ENCODE measurements at regions not wholly inside any gene's neighbourhood (a gene's known extent, or its start where the extent isn't known, plus 50 kb on each side); places are given as distances from the start of the nearest gene placed in this dataset.
"Not testable (repeated sequence)": the region's sequence is repeated elsewhere in the genome, so short reads cannot be mapped to it uniquely, and the experiment has no call there.

DNA sequence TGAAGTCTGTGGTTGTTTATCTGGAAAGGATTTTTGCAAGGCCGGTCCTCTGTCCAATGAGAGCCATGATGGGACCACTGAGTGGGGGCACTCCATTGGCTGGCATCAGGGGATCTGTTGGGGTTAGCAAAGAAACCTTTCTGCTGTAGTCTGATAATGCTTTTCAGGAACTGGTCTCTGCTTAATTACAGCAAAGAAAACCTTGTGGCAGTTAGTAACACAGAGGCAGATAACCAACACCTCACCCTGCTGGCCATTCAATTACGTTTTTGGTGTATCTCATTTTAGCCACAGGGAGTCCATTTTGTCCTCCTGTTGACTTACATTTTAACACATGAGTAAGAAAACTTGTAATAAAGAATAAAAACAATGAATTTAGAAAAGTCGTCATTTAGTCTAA is 629.3 kb upstream of the MDGA2 start:
- TF ChIP-seq, protein P1, sequence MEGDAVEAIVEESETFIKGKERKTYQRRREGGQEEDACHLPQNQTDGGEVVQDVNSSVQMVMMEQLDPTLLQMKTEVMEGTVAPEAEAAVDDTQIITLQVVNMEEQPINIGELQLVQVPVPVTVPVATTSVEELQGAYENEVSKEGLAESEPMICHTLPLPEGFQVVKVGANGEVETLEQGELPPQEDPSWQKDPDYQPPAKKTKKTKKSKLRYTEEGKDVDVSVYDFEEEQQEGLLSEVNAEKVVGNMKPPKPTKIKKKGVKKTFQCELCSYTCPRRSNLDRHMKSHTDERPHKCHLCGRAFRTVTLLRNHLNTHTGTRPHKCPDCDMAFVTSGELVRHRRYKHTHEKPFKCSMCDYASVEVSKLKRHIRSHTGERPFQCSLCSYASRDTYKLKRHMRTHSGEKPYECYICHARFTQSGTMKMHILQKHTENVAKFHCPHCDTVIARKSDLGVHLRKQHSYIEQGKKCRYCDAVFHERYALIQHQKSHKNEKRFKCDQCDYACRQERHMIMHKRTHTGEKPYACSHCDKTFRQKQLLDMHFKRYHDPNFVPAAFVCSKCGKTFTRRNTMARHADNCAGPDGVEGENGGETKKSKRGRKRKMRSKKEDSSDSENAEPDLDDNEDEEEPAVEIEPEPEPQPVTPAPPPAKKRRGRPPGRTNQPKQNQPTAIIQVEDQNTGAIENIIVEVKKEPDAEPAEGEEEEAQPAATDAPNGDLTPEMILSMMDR (conservative IDR thresholded peaks at IDR 0.05; ENCODE audit: low read depth, low read length) = no peak
- DNase-seq (ENCODE audit: low read depth) = no peak
- no peak overlapping the region for H3K4me3 ChIP-seq (ENCODE audit: low read depth, low read length)

DNA sequence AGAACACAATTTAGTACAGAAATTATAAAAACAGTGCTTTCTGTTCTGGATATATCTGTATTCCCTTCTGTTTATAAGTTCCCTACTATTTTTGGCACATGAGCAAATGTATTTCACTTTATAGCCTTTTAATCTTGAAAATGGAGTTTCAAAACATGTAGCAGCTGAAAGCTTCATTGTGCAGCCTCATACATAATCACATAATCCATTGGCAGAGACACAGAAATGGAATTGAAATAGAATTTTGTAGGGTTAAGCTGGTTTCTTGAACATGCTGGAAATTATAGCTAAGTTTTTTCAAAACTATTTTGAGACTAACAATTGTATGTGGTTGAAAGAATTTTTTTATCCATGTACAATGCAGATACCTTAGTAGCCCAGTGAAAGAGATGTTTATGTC is 614.3 kb upstream of the MDGA2 start:
- TF ChIP-seq, protein P1 (conservative IDR thresholded peaks at IDR 0.05; ENCODE audit: low read depth, low read length) = no peak
- H3K4me3 ChIP-seq (ENCODE audit: low read depth, low read length) = no peak overlapping the region
- no peak for DNase-seq (ENCODE audit: low read depth)

DNA sequence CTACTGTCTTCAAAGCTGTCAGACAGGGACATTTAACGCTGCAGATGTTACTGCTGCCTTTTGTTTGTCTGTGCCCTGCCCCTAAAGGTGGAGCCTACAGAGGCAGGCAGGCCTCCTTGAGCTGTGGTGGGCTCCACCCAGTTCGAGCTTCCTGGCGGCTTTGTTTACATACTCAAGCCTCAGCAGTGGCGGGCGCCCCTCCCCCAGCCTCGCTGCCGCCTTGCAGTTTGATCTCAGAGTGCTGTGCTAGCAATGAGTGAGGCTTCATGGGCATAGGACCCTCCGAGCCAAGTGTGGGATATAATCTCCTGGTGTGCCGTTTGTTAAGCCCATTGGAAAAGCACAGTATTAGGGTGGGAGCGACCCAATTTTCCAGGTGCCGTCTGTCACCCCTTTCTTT is 609.8 kb upstream of the MDGA2 start:
- not testable (repeated sequence) for DNase-seq (ENCODE audit: low read depth); H3K4me3 ChIP-seq (ENCODE audit: low read depth, low read length)

DNA sequence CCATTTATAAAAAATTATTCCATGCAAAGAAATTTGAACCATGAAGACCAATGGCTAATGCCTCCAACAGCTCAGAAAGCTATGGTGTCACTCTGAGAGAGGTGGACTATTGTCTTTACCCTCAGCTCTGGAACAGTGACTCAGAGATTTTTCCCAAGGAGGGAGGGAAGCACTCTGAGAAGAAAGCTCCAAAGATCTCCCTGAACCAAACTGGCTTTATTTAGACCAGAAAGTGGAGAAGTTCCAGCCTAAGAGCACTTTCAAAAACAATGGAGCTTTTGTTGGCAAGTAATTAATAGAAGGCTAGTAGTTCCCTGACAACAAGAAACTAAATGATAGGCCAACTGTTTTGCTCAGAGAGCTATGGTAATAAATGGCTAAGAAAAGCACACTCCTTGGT is 599.9 kb upstream of the MDGA2 start:
- DNase-seq (ENCODE audit: low read depth) = no peak
- no peak overlapping the region for H3K4me3 ChIP-seq (ENCODE audit: low read depth, low read length)
- TF ChIP-seq, protein P1 (conservative IDR thresholded peaks at IDR 0.05; ENCODE audit: low read depth, low read length) = no peak

DNA sequence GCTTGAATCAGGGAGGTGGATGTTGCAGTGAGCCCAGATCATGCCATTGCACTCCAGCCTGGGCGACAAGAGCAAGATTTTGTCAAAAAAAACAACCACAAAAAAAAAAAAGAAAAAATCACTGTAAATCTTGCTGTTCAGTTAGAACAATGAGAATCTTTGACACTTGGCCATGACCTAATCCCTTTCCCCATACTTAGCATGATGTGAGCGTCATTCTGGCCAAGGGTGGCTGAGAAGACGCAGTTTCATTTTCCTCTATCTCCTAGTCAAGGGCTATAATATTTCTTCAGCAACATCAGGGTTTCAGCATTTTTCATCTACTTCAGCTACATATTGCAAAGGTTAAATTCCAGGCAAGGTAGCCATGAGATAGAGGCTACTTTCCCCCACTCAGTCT is 599.4 kb upstream of the MDGA2 start:
- TF ChIP-seq, protein P1 (conservative IDR thresholded peaks at IDR 0.05; ENCODE audit: low read depth, low read length) = no peak
- no peak for DNase-seq (ENCODE audit: low read depth)
- H3K4me3 ChIP-seq (ENCODE audit: low read depth, low read length) = no peak overlapping the region

DNA sequence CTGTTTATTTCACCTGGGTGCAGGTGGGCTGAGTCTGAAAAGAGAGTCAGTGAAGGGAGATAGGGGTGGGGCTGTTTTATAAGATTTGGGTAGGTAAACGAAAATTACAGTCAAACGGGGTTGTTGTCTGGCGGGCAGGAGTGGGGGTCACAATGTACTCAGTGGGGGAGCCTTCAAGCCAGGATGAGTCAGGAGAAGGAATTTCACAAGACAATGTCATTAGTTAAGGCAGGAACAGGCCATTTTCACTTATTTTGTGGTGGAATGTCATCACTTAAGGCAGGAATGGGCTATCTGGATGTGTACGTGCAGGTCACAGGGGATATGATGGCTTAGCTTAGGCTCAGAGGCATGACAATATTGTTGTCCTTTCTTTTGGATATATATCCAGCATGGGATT is 592.5 kb upstream of the MDGA2 start:
- not testable (repeated sequence) for H3K4me3 ChIP-seq (ENCODE audit: low read depth, low read length); DNase-seq (ENCODE audit: low read depth)

DNA sequence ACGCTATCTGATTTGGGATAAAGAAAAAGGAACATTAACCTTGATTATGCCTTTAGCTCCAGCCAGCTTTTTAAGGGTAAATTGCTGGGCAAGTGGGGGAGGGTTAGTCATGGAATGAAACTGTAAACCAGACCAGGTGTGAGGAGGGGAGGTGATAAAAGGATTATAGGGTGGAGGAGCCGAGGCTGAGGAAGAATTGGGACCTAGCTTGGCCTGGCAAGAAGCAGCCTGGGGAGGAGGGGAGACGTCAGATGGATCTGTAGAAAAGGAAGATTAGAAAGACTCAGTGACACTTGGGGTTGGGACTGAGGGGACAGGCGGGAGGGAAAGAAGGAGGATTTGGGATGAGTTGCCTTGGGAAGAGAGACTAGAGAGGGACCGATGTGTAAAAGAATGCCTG is 590.8 kb upstream of the MDGA2 start:
- DNase-seq (ENCODE audit: low read depth); H3K4me3 ChIP-seq (ENCODE audit: low read depth, low read length): not testable (repeated sequence)

DNA sequence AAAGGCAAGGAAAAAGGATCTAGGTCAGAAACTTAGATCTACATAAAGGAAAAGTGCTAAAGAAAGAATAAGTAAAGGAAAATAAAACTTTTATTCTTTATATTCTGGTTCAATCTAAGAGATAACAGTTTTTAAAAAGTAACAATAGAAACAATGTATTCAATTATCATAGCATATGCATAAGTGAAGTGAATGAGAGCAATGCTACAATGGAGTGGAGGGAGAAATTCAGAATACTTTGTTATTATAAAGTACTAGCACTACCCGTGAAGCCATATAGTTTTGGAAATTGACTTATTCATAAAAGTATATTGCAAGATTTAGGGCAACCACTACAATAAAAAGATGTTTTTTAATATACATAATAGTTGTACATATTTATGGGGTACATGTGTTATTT is 586.0 kb upstream of the MDGA2 start:
- TF ChIP-seq, protein P1 (conservative IDR thresholded peaks at IDR 0.05; ENCODE audit: low read depth, low read length) = no peak
- DNase-seq (ENCODE audit: low read depth) = no peak
- H3K4me3 ChIP-seq (ENCODE audit: low read depth, low read length) = no peak overlapping the region

DNA sequence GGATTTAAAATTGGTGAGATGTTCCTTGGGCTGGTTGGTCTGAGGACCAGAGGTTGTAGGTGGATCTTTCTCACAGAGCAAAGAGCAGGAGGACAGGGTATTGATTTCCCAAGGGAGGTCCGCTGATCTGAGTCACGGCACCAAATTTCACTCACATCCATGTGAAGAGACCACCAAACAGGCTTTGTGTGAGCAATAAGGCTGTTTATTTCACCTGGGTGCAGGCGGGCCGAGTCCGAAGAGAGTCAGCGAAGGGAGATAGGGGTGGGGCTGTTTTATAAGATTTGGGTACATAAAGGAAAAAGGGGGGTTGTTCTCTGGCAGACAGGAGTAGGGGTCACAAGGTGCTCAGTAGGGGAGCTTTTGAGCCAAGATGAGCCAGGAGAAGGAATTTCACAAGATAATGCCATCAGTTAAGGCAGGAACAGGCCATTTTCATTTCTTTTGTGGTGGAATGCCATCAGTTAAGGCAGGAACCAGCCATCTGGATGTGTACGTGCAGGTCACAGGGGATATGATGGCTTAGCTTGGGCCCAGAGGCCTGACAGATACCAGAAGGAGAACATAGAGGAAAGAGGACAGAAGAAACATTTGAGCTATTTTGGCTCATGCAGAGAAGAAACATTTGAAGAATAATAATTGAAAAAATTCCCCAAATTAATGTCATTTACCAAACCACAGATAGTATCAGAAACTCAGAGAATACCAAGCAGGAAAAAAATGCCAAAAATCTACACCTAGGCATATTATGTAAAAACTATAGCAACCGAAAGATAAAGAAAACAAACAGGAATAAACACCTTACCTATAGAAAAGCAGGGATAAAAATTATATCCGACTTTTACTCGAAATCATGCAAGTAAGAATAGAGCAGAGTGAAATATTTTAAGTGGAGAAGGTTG is 585.2 kb upstream of the MDGA2 start:
- not testable (repeated sequence) for DNase-seq (ENCODE audit: low read depth); H3K4me3 ChIP-seq (ENCODE audit: low read depth, low read length)

DNA sequence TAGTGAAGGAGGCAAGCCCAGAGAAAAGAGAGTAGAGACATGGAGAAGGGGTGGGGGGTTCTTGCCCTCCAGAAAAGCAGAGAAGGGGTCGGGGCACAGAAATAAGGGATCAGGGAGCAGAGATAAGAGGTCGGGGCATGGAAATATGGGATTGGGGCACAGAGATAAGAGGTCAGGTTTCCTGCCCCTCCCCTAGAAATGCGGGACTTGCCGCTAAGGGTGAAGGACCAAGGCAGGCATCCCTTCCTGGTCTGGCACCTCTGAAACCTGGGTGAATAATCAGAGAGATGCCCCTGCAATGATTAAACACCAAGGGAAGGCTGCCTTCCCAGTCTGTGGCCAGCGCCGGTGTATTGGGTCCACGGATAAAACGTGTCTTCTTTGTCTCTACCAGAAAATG is 584.5 kb upstream of the MDGA2 start:
- H3K4me3 ChIP-seq (ENCODE audit: low read depth, low read length); DNase-seq (ENCODE audit: low read depth): not testable (repeated sequence)

DNA sequence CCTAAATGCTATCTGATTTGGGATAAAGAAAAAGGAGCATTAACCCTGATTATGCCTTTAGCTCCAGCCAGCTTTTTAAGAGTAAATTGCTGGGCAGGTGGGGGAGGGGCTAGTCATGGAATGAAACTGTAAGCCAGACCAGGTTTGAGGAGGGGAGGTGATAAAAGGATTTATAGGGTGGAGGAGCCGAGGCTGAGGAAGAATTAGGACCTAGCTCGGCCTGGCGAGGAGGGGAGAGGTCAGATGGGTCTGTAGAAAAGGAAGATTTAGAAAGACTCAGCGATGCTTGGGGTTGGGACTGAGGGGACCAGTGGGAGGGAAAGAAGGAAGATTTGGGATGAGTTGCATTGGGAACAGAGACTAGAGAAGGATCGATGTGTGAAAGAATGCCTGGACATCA is 583.8 kb upstream of the MDGA2 start:
- H3K4me3 ChIP-seq (ENCODE audit: low read depth, low read length); DNase-seq (ENCODE audit: low read depth): not testable (repeated sequence)

DNA sequence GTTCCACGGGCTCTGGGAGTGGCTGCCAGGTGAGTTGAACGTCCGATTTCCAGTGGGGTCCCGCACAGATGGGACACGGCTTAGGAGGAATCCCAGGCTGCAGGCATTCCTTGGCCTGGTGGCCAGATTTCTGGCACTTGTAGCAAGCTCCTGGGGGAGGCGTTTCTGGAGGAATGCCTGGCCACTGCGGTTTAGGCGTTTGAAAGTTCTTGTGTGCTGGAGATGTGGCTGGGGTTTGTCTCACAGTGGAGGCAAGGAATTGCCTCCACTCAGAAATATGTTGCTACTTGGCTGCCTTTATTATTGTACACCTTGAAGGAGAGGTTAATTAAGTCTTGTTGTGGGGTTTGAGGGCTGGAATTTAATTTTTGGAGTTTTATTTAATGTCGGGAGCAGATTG is 583.3 kb upstream of the MDGA2 start:
- not testable (repeated sequence) for DNase-seq (ENCODE audit: low read depth); H3K4me3 ChIP-seq (ENCODE audit: low read depth, low read length)
